GM12892 (cell line): ENCODE measurements at regions not wholly inside any gene's neighbourhood (a gene's known extent, or its start where the extent isn't known, plus 50 kb on each side); places are given as distances from the start of the nearest gene placed in this dataset.

Experiments
- POLR2A ChIP-seq: IDR thresholded peaks from 2 replicates; pipeline ENCODE4 v1.6.1; 2011; ENCODE audit warnings: low read depth, low read length, control low read depth
- POLR2AphosphoS5 ChIP-seq: IDR thresholded peaks from 2 replicates; pipeline ENCODE4 v1.6.1; 2011; ENCODE audit warnings: low read depth, low read length, control low read depth

- no peak for TF ChIP-seq POLR2AphosphoS5
- TF ChIP-seq POLR2A: no peak
Measured at GRCh38 chr2:111634050-111634794, 249.8 kb downstream of the ANAPC1 start.
